K562 (cell line): ENCODE measurements at regions not wholly inside any gene's neighbourhood (a gene's known extent, or its start where the extent isn't known, plus 50 kb on each side); places are given as distances from the start of the nearest gene placed in this dataset.

ENCODE experiments used
- ATAC-seq: fragments of 200-7000 bp; cut with Tn5 transposase; 3 replicates; pipeline ENCODE4 v1.9.1; 2020; ENCODE audit warnings: moderate library complexity
- BruUV-seq: library from RNA; stranded (reverse); fragments of 400-500 nt; replicated peaks from 2 replicates; lab custom pipeline; 2021; lab: Mats Ljungman, UMichigan
- CTCF ChIA-PET: fragments of 300-600 bp; formaldehyde crosslinking; extraction: SDS; loops from one replicate; lab custom pipeline; 2021; ENCODE audit warnings: low intra/inter-chr PET ratio; lab: Yijun Ruan, JAX
- POLR2A ChIA-PET: fragments of 300-600, 350-650 bp; sonication (Branson Sonifier 250); formaldehyde crosslinking; extraction: SDS; loops from one replicate; lab custom pipeline; 2021; ENCODE audit warnings: antibody characterized with exemption, inconsistent platforms; lab: Yijun Ruan, JAX
- DNase-seq, 4 experiments: peaks; one replicate each; pipeline versions ENCODE4 v3.0.0 to v3.0.0-alpha.2; 2011 to 2018; ENCODE audit warnings: low spot score in 3 of 4, mixed read lengths in 3 of 4; ENCODE audit errors: extremely low read depth in 1 of 4
- FAIRE-seq: peaks from 2 replicates; lab custom pipeline; 2011; peaks lifted over from hg19 to GRCh38; lab: Jason Lieb, UNC
- H2AFZ ChIP-seq: 2 replicates; pipeline ENCODE4 v1.6.0; 2011; ENCODE audit warnings: low read depth, low read length, control low read depth, inconsistent platforms
- H3K27ac ChIP-seq: fragments of 200-600 bp; 3 replicates; pipeline ENCODE4 v1.8.0; 2011; ENCODE audit warnings: low read depth, mild to moderate bottlenecking, control low read depth, inconsistent platforms, low read length, moderate library complexity, mixed read lengths; ENCODE audit errors: extremely low read depth
- H3K27me3 ChIP-seq, 2 experiments: fragments of 300-600 bp in 1 of 2; 2 replicates in 1 of 2; 3 replicates in 1 of 2; pipeline versions ENCODE4 v1.6.0 to v1.8.0; 2011; ENCODE audit warnings: inconsistent platforms in 2 of 2, low read length in 2 of 2, mild to moderate bottlenecking in 1 of 2, mixed read lengths in 1 of 2, moderate library complexity in 1 of 2; ENCODE audit not compliant: control insufficient read depth in 2 of 2, insufficient read depth in 2 of 2
- H3K36me3 ChIP-seq: fragments of 300-600 bp; 3 replicates; pipeline ENCODE4 v1.8.0; 2011; ENCODE audit warnings: mild to moderate bottlenecking, low read length, inconsistent platforms; ENCODE audit not compliant: control insufficient read depth, insufficient read depth
- H3K4me1 ChIP-seq, 2 experiments: fragments of 200-600 bp in 1 of 2; replicated peaks in 1 of 2; 2 replicates in 1 of 2; 3 replicates in 1 of 2; pipeline versions ENCODE4 v1.5.1 to v1.8.0; 2011; ENCODE audit warnings: inconsistent platforms in 2 of 2, low read length in 2 of 2, mild to moderate bottlenecking in 1 of 2, mixed read lengths in 1 of 2, moderate library complexity in 1 of 2; ENCODE audit not compliant: control insufficient read depth in 2 of 2, insufficient read depth in 2 of 2
- H3K4me2 ChIP-seq: 2 replicates; pipeline ENCODE4 v1.6.1; 2011; ENCODE audit warnings: low read length, control low read depth, inconsistent platforms, mixed read lengths; ENCODE audit not compliant: insufficient read depth
- H3K4me3 ChIP-seq: fragments of 200-600 bp; sonication (generic), shearing (Covaris generic); 2 replicates; pipeline ENCODE4 v1.5.1; 2016; ENCODE audit warnings: control low read depth, inconsistent platforms
- H3K79me2 ChIP-seq: fragments of 200-600 bp; 3 replicates; pipeline ENCODE4 v1.8.0; 2011; ENCODE audit warnings: low read length, inconsistent platforms; ENCODE audit not compliant: control insufficient read depth, insufficient read depth
- H3K9ac ChIP-seq, 2 experiments: 2 replicates each; pipeline versions ENCODE4 v1.6.0 to v1.6.1; 2011; ENCODE audit warnings: low read depth in 2 of 2, low read length in 2 of 2, control low read depth in 1 of 2, inconsistent platforms in 1 of 2, mild to moderate bottlenecking in 1 of 2, mixed read lengths in 1 of 2; ENCODE audit not compliant: insufficient read depth in 1 of 2
- H3K9me1 ChIP-seq: one replicate; pipeline ENCODE4 v1.6.0; 2011; ENCODE audit warnings: inconsistent platforms, mild to moderate bottlenecking, low read length, moderate library complexity; ENCODE audit not compliant: control insufficient read depth, insufficient read depth
- H3K9me3 ChIP-seq: replicated peaks from 2 replicates; pipeline ENCODE4 v1.5.1; 2011; ENCODE audit warnings: low read depth, low read length, inconsistent platforms; ENCODE audit not compliant: control insufficient read depth, insufficient read depth
- H4K20me1 ChIP-seq: replicated peaks from 2 replicates; pipeline ENCODE4 v1.6.1; 2011; ENCODE audit warnings: low read length, inconsistent platforms, mixed read lengths; ENCODE audit not compliant: control insufficient read depth, insufficient read depth
- CREB1 ChIP-seq, 2 experiments: sonication (generic) in 1 of 2; formaldehyde crosslinking in 1 of 2; IDR thresholded peaks; 2 replicates each; pipeline versions ENCODE4 v1.6.1 to v1.8.0; 2012 to 2022; ENCODE audit warnings: inconsistent platforms in 1 of 2, mild to moderate bottlenecking in 1 of 2, missing genetic modification reagents in 1 of 2, moderate library complexity in 1 of 2
- ELF1 ChIP-seq: fragments of 200-800 bp; sonication (Bioruptor generic); IDR thresholded peaks from 2 replicates; pipeline ENCODE4 v1.6.1; 2016; ENCODE audit warnings: missing genetic modification characterization, missing compliant biosample characterization
- NR2C1 ChIP-seq, 2 experiments: fragments of 450-650 bp; IDR thresholded peaks; 2 replicates each; pipeline ENCODE4 v1.6.1; 2017; ENCODE audit warnings: mild to moderate bottlenecking in 2 of 2, antibody characterized with exemption in 1 of 2, inconsistent platforms in 1 of 2, missing compliant biosample characterization in 1 of 2, missing genetic modification characterization in 1 of 2
- RBM22 ChIP-seq: fragments of 200-400 bp; formaldehyde crosslinking; IDR thresholded peaks from 2 replicates; pipeline ENCODE4 v1.6.1; 2018; ENCODE audit warnings: low read length, low read depth; ENCODE audit not compliant: poor library complexity, severe bottlenecking
- RHOXF2B ChIP-seq: fragments of 250-450 bp; sonication (Bioruptor Pico); conservative IDR thresholded peaks from 2 replicates; pipeline ENCODE4 v1.5.1; 2021
- SETDB1 ChIP-seq: IDR thresholded peaks from one replicate; pipeline ENCODE4 v1.6.1; 2012; ENCODE audit warnings: low read length, control low read depth, inconsistent platforms
- SP2 ChIP-seq: IDR thresholded peaks from 2 replicates; pipeline ENCODE4 v1.6.1; 2011; ENCODE audit warnings: mild to moderate bottlenecking, low read depth, low read length, moderate library complexity; ENCODE audit not compliant: poor library complexity, severe bottlenecking; ENCODE audit errors: extremely low read depth
- STAG1 ChIP-seq: sonication (generic); formaldehyde crosslinking; IDR thresholded peaks from 2 replicates; pipeline ENCODE4 v1.5.0; 2020; ENCODE audit warnings: missing genetic modification reagents, borderline replicate concordance
- STAT5A ChIP-seq: IDR thresholded peaks from 2 replicates; pipeline ENCODE4 v1.6.1; 2012; ENCODE audit warnings: low read length, inconsistent platforms, borderline replicate concordance
- TEAD2 ChIP-seq: fragments of 450-650 bp; IDR thresholded peaks from 2 replicates; pipeline ENCODE4 v1.6.1; 2016; ENCODE audit warnings: missing genetic modification characterization, control low read depth, missing compliant biosample characterization
- ZFP1 ChIP-seq: fragments of 450-650 bp; formaldehyde crosslinking; IDR thresholded peaks from 2 replicates; pipeline ENCODE4 v1.4.0; 2020; ENCODE audit warnings: mild to moderate bottlenecking, mixed read lengths
- ZKSCAN1 ChIP-seq: fragments of 150-350 bp; IDR thresholded peaks from 2 replicates; pipeline ENCODE4 v1.6.1; 2016; ENCODE audit warnings: low read depth, low read length
- ZNF121 ChIP-seq: sonication (generic); formaldehyde crosslinking; conservative IDR thresholded peaks from 2 replicates; pipeline ENCODE4 v1.8.0; 2022; ENCODE audit warnings: missing genetic modification reagents
- WGBS: fragments of 100-300 bp; shearing (Covaris generic); methylation state at CpG from one replicate; pipeline ENCODE4 v1.1.6; 2016; ENCODE audit warnings: low coverage, mixed read lengths; ENCODE audit not compliant: insufficient coverage; ENCODE audit errors: missing lambda C conversion rate; 5-methylcytosine and 5-hydroxymethylcytosine counted together
- in situ Hi-C: fragments of 300-500 bp; cut with MboI; formaldehyde crosslinking; loops from 4 replicates; pipeline ENCODE4 v1.15.0; 2018; ENCODE audit warnings: inconsistent platforms, mixed read lengths
- intact Hi-C: fragments of 100-400 bp; cut with micrococcal nuclease; formaldehyde crosslinking; loops from 2 replicates; pipeline ENCODE4 v1.14.2; 2022
- TF ChIP-seq, protein P1 (sequence below): IDR thresholded peaks from 3 replicates; pipeline ENCODE4 v1.6.1; 2011; ENCODE audit warnings: borderline replicate concordance, mild to moderate bottlenecking; ENCODE audit not compliant: insufficient read length, insufficient read depth
- TF ChIP-seq, protein P2 (sequence below): conservative IDR thresholded peaks from 2 replicates; pipeline ENCODE4 v1.6.1; 2011; ENCODE audit warnings: low read depth, mild to moderate bottlenecking, low read length; ENCODE audit not compliant: control insufficient read depth
- TF ChIP-seq, protein P3 (sequence below): fragments of 200-400 bp; formaldehyde crosslinking; IDR thresholded peaks from 2 replicates; pipeline ENCODE4 v1.6.1; 2017; ENCODE audit warnings: mild to moderate bottlenecking, low read depth, low read length, moderate library complexity
- TF ChIP-seq, protein P4 (sequence below): fragments of 250-450 bp; sonication (Bioruptor Pico); IDR thresholded peaks from 2 replicates; pipeline ENCODE4 v1.5.0; 2021

DNA sequence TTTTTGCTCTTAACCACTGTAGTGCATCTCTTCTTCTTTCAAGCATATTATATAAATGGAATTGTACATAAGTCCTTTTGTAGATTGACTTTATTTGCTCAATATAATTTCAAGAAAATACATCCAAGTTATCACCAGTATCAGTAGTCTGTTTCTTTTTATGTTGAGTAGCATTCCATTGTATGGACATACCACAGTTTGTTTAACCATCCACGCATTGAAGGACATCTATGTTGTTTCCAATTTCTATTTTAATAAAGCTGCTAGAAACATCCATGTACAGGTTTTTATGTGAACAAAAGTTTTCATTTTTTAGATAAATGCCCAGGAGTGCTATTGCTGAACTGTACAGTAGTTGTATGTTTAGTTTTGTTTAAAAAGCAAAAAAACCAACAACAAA, 387.5 kb upstream of the SOX11 start:
- Histone ChIP-seq H3K4me1 (no peaks in the 10 kb centered on the region), H3K27me3 (no peaks in the 10 kb centered on the region), H3K36me3 (no peaks in the 10 kb centered on the region), H3K9me1 (no peaks in the 10 kb centered on the region), H3K4me2 (no peak overlapping the region), H3K4me3 (no peak overlapping the region), H2AFZ (no peak overlapping the region), H3K9ac (no peak overlapping the region), H3K79me2 (no peaks in the 10 kb centered on the region), H3K9me3 (no peaks in the 10 kb centered on the region), H3K27ac (no peak overlapping the region), H4K20me1 (no peaks in the 10 kb centered on the region)
- ATAC-seq (no peak), FAIRE-seq (no peak), DNase-seq (no peak)
- ChIA-PET CTCF (no interaction called here), POLR2A (no interaction called here)
- intact Hi-C loops = no loop called here
- WGBS = 11% methylated on average over 1 of the region's 1 CpG
- no TSS peak for BruUV-seq
- in situ Hi-C loops = no loop called here
- TF ChIP-seq, protein P1, sequence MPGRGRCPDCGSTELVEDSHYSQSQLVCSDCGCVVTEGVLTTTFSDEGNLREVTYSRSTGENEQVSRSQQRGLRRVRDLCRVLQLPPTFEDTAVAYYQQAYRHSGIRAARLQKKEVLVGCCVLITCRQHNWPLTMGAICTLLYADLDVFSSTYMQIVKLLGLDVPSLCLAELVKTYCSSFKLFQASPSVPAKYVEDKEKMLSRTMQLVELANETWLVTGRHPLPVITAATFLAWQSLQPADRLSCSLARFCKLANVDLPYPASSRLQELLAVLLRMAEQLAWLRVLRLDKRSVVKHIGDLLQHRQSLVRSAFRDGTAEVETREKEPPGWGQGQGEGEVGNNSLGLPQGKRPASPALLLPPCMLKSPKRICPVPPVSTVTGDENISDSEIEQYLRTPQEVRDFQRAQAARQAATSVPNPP = no peak
- TF ChIP-seq RBM22 = no peak
- TF ChIP-seq ZNF121 (CRISPR knock-in tag) = no peak
- TF ChIP-seq, protein P2, sequence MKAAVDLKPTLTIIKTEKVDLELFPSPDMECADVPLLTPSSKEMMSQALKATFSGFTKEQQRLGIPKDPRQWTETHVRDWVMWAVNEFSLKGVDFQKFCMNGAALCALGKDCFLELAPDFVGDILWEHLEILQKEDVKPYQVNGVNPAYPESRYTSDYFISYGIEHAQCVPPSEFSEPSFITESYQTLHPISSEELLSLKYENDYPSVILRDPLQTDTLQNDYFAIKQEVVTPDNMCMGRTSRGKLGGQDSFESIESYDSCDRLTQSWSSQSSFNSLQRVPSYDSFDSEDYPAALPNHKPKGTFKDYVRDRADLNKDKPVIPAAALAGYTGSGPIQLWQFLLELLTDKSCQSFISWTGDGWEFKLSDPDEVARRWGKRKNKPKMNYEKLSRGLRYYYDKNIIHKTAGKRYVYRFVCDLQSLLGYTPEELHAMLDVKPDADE = no peak
- TF ChIP-seq, protein P3, sequence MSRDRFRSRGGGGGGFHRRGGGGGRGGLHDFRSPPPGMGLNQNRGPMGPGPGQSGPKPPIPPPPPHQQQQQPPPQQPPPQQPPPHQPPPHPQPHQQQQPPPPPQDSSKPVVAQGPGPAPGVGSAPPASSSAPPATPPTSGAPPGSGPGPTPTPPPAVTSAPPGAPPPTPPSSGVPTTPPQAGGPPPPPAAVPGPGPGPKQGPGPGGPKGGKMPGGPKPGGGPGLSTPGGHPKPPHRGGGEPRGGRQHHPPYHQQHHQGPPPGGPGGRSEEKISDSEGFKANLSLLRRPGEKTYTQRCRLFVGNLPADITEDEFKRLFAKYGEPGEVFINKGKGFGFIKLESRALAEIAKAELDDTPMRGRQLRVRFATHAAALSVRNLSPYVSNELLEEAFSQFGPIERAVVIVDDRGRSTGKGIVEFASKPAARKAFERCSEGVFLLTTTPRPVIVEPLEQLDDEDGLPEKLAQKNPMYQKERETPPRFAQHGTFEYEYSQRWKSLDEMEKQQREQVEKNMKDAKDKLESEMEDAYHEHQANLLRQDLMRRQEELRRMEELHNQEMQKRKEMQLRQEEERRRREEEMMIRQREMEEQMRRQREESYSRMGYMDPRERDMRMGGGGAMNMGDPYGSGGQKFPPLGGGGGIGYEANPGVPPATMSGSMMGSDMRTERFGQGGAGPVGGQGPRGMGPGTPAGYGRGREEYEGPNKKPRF = no peak
- TF ChIP-seq CREB1 (IDR thresholded peaks at IDR 0.05) = no peak
- no peak for TF ChIP-seq CREB1 (CRISPR knock-in tag; IDR thresholded peaks at IDR 0.05)
- TF ChIP-seq, protein P4, sequence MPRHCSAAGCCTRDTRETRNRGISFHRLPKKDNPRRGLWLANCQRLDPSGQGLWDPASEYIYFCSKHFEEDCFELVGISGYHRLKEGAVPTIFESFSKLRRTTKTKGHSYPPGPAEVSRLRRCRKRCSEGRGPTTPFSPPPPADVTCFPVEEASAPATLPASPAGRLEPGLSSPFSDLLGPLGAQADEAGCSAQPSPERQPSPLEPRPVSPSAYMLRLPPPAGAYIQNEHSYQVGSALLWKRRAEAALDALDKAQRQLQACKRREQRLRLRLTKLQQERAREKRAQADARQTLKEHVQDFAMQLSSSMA (CRISPR knock-in tag) = no peak
- no peak for TF ChIP-seq ELF1 (tag)
- TF ChIP-seq ZFP1 (CRISPR knock-in tag) = no peak
- no peak for TF ChIP-seq TEAD2 (tag)
- no peak for TF ChIP-seq NR2C1 (IDR thresholded peaks at IDR 0.05)
- no peak for TF ChIP-seq NR2C1 (tag; IDR thresholded peaks at IDR 0.05)
- no peak for TF ChIP-seq STAT5A
- TF ChIP-seq RHOXF2B (CRISPR knock-in tag) = no peak
- TF ChIP-seq SETDB1 = no peak
- TF ChIP-seq SP2 = no peak
- TF ChIP-seq ZKSCAN1 = no peak
- no peak for TF ChIP-seq STAG1 (CRISPR knock-in tag)
